ENCODE measurements at regions not wholly inside any gene's neighbourhood (a gene's known extent, or its start where the extent isn't known, plus 50 kb on each side); places are given as distances from the start of the nearest gene placed in this dataset.
A peak's percentile ranks its signal among the peaks of the same experiment; 100 is the strongest.

GRCh38 chr2:196369967-196370366 is 198.6 kb upstream of the STK17B start:
- Mint-ChIP-seq H3K27me3 (peaks cover 0 to 3% of the 10 kb centered on the region in 2 donors), H3K27ac (no peak overlapping the region), H3K9me3 (peaks cover 6% of the 10 kb centered on the region), H3K4me3 (no peak overlapping the region), H3K36me3 (no peaks in the 10 kb centered on the region), H3K4me1 (ENCODE audit: low read depth in 2 of 2) (peaks cover 2 to 5% of the 10 kb centered on the region in 2 donors)
- no peak for DNase-seq (ENCODE audit: low spot score)
- peak in 1 of 2 donors; percentile 28 for ATAC-seq

- ATAC-seq (peak in 1 of 2 donors; percentile 48), DNase-seq (ENCODE audit: low spot score) (no peak)
- peaks cover 2 to 5% of the 10 kb centered on the region in 2 donors for H3K4me1 Mint-ChIP-seq (ENCODE audit: low read depth in 2 of 2)
- H3K4me3 Mint-ChIP-seq = no peak overlapping the region
- peaks cover 6% of the 10 kb centered on the region for H3K9me3 Mint-ChIP-seq
- H3K36me3 Mint-ChIP-seq = no peaks in the 10 kb centered on the region
- H3K27me3 Mint-ChIP-seq = peaks cover 0 to 3% of the 10 kb centered on the region in 2 donors
- H3K27ac Mint-ChIP-seq = no peak overlapping the region
Measured at GRCh38 chr2:196370381-196370780, 199.0 kb upstream of the STK17B start.

- H3K27me3 Mint-ChIP-seq = peaks cover 3 to 5% of the 10 kb centered on the region in 2 donors
- no peak overlapping the region for H3K4me3 Mint-ChIP-seq
- DNase-seq (ENCODE audit: low spot score) = no peak
- no peak overlapping the region for H3K27ac Mint-ChIP-seq
- no peak for ATAC-seq
- peaks cover 6% of the 10 kb centered on the region for H3K9me3 Mint-ChIP-seq
- H3K36me3 Mint-ChIP-seq = no peaks in the 10 kb centered on the region
- no peaks in the 10 kb centered on the region for H3K4me1 Mint-ChIP-seq (ENCODE audit: low read depth in 2 of 2)
Measured at GRCh38 chr2:196372276-196372809, 201.0 kb upstream of the STK17B start.

GRCh38 chr2:196372811-196373664 is 201.7 kb upstream of the STK17B start:
- DNase-seq (ENCODE audit: low spot score) = no peak
- Mint-ChIP-seq H3K27me3 (peaks cover 3 to 12% of the 10 kb centered on the region in 2 donors), H3K9me3 (peaks cover 6% of the 10 kb centered on the region), H3K36me3 (no peaks in the 10 kb centered on the region), H3K27ac (no peak overlapping the region), H3K4me1 (ENCODE audit: low read depth in 2 of 2) (no peaks in the 10 kb centered on the region), H3K4me3 (no peak overlapping the region)
- no peak for ATAC-seq

- H3K4me3 Mint-ChIP-seq = no peak overlapping the region
- ATAC-seq = no peak
- DNase-seq (ENCODE audit: low spot score) = no peak
- peaks cover 5 to 34% of the 10 kb centered on the region in 2 donors for H3K27me3 Mint-ChIP-seq
- H3K27ac Mint-ChIP-seq = no peak overlapping the region
- H3K9me3 Mint-ChIP-seq = no peaks in the 10 kb centered on the region
- H3K4me1 Mint-ChIP-seq (ENCODE audit: low read depth in 2 of 2) = no peaks in the 10 kb centered on the region
- no peaks in the 10 kb centered on the region for H3K36me3 Mint-ChIP-seq
Measured at GRCh38 chr2:196376984-196377877, 205.9 kb upstream of the STK17B start.

GRCh38 chr2:196379600-196379999 is 208.2 kb upstream of the STK17B start:
- H3K9me3 Mint-ChIP-seq = no peaks in the 10 kb centered on the region
- H3K27ac Mint-ChIP-seq = no peak overlapping the region
- peaks cover 10 to 45% of the 10 kb centered on the region in 2 donors for H3K27me3 Mint-ChIP-seq
- H3K36me3 Mint-ChIP-seq = no peaks in the 10 kb centered on the region
- ATAC-seq (no peak), DNase-seq (ENCODE audit: low spot score) (no peak)
- H3K4me3 Mint-ChIP-seq = no peak overlapping the region
- H3K4me1 Mint-ChIP-seq (ENCODE audit: low read depth in 2 of 2) = no peaks in the 10 kb centered on the region

GRCh38 chr2:196380098-196380497 is 208.7 kb upstream of the STK17B start:
- peak in 1 of 2 donors; percentile 24 for ATAC-seq
- DNase-seq (ENCODE audit: low spot score) = no peak
- Mint-ChIP-seq H3K9me3 (no peaks in the 10 kb centered on the region), H3K4me1 (ENCODE audit: low read depth in 2 of 2) (no peaks in the 10 kb centered on the region), H3K4me3 (no peak overlapping the region), H3K27me3 (peaks cover 9 to 45% of the 10 kb centered on the region in 2 donors), H3K36me3 (no peaks in the 10 kb centered on the region), H3K27ac (no peak overlapping the region)

GRCh38 chr2:196380575-196380974 is 209.2 kb upstream of the STK17B start:
- no peak for ATAC-seq
- Mint-ChIP-seq H3K4me3 (no peak overlapping the region), H3K36me3 (no peaks in the 10 kb centered on the region), H3K4me1 (ENCODE audit: low read depth in 2 of 2) (no peaks in the 10 kb centered on the region), H3K9me3 (no peaks in the 10 kb centered on the region), H3K27ac (no peak overlapping the region), H3K27me3 (peaks cover 9 to 45% of the 10 kb centered on the region in 2 donors)
- DNase-seq (ENCODE audit: low spot score) = no peak

GRCh38 chr2:196381464-196381863 is 210.1 kb upstream of the STK17B start:
- H3K27ac Mint-ChIP-seq = no peak overlapping the region
- H3K36me3 Mint-ChIP-seq = no peaks in the 10 kb centered on the region
- DNase-seq (ENCODE audit: low spot score) (no peak), ATAC-seq (no peak)
- peaks cover 9 to 45% of the 10 kb centered on the region in 2 donors for H3K27me3 Mint-ChIP-seq
- no peak overlapping the region for H3K4me3 Mint-ChIP-seq
- no peaks in the 10 kb centered on the region for H3K4me1 Mint-ChIP-seq (ENCODE audit: low read depth in 2 of 2)
- no peaks in the 10 kb centered on the region for H3K9me3 Mint-ChIP-seq

- H3K4me3 Mint-ChIP-seq = no peak overlapping the region
- H3K9me3 Mint-ChIP-seq = no peaks in the 10 kb centered on the region
- no peaks in the 10 kb centered on the region for H3K36me3 Mint-ChIP-seq
- no peaks in the 10 kb centered on the region for H3K4me1 Mint-ChIP-seq (ENCODE audit: low read depth in 2 of 2)
- ATAC-seq = no peak
- peaks cover 6 to 25% of the 10 kb centered on the region in 2 donors for H3K27me3 Mint-ChIP-seq
- DNase-seq (ENCODE audit: low spot score) = no peak
- H3K27ac Mint-ChIP-seq = no peak overlapping the region
Measured at GRCh38 chr2:196383799-196384198, 212.4 kb upstream of the STK17B start.

- Mint-ChIP-seq H3K4me1 (ENCODE audit: low read depth in 2 of 2) (no peaks in the 10 kb centered on the region), H3K27ac (no peak overlapping the region), H3K9me3 (no peaks in the 10 kb centered on the region), H3K4me3 (no peak overlapping the region), H3K27me3 (peaks cover 6 to 22% of the 10 kb centered on the region in 2 donors), H3K36me3 (no peaks in the 10 kb centered on the region)
- DNase-seq (ENCODE audit: low spot score) = no peak
- ATAC-seq = no peak
Measured at GRCh38 chr2:196384729-196385128, 213.4 kb upstream of the STK17B start.

- Mint-ChIP-seq H3K4me1 (ENCODE audit: low read depth in 2 of 2) (no peaks in the 10 kb centered on the region), H3K36me3 (no peaks in the 10 kb centered on the region), H3K27ac (no peak overlapping the region), H3K27me3 (peaks cover 6 to 22% of the 10 kb centered on the region in 2 donors), H3K9me3 (no peaks in the 10 kb centered on the region), H3K4me3 (no peak overlapping the region)
- ATAC-seq (no peak), DNase-seq (ENCODE audit: low spot score) (no peak)
Measured at GRCh38 chr2:196389670-196390069, 218.3 kb upstream of the STK17B start.

GRCh38 chr2:196390243-196391148 is 219.1 kb upstream of the STK17B start:
- ATAC-seq = no peak
- H3K27ac Mint-ChIP-seq = no peak overlapping the region
- no peaks in the 10 kb centered on the region for H3K4me1 Mint-ChIP-seq (ENCODE audit: low read depth in 2 of 2)
- no peak for DNase-seq (ENCODE audit: low spot score)
- no peaks in the 10 kb centered on the region for H3K36me3 Mint-ChIP-seq
- H3K27me3 Mint-ChIP-seq = peaks cover 8 to 28% of the 10 kb centered on the region in 2 donors
- no peaks in the 10 kb centered on the region for H3K9me3 Mint-ChIP-seq
- H3K4me3 Mint-ChIP-seq = no peak overlapping the region

Measured in natural killer cell treated with Interleukin-12 subunit alpha and Interleukin-12 subunit beta and Interleukin-15 and Interleukin-18, amount 100 ng/mL, for 72 hours (primary cell).